RCC 7860 (cell line): ENCODE measurements at regions not wholly inside any gene's neighbourhood (a gene's known extent, or its start where the extent isn't known, plus 50 kb on each side); places are given as distances from the start of the nearest gene placed in this dataset.
"Not testable (repeated sequence)": the region's sequence is repeated elsewhere in the genome, so short reads cannot be mapped to it uniquely, and the experiment has no call there.

Experiments used
- DNase-seq: peaks from one replicate; pipeline ENCODE4 v3.0.0-alpha.2; 2015; ENCODE audit warnings: low spot score
- FAIRE-seq: peaks from 2 replicates; lab custom pipeline; 2012; peaks lifted over from hg19 to GRCh38; lab: Jason Lieb, UNC

GRCh38 chr21:14757533-14758327, 211.6 kb upstream of the SAMSN1 start:
- DNase-seq (no peak), FAIRE-seq (no peak)

- FAIRE-seq = no peak
These were observed 209.0 kb upstream of the SAMSN1 start for GRCh38 chr21:14755086-14755485.

GRCh38 chr21:14754682-14755081, 208.6 kb upstream of the SAMSN1 start:
- DNase-seq = no peak
- no peak for FAIRE-seq

More at GRCh38 chr21:14755086-14755485, 209.0 kb upstream of the SAMSN1 start:
- DNase-seq = no peak

- no peak for DNase-seq
- no peak for FAIRE-seq
These were observed 208.1 kb upstream of the SAMSN1 start for GRCh38 chr21:14754259-14754604.

GRCh38 chr21:14753466-14754258, 207.5 kb upstream of the SAMSN1 start:
- DNase-seq (no peak), FAIRE-seq (no peak)

- FAIRE-seq (no peak), DNase-seq (no peak)
These were observed 207.0 kb upstream of the SAMSN1 start for GRCh38 chr21:14753069-14753465.

- FAIRE-seq = no peak
- no peak for DNase-seq
These were observed 206.3 kb upstream of the SAMSN1 start for GRCh38 chr21:14752345-14752909.

- DNase-seq (no peak), FAIRE-seq (no peak)
These were observed 205.7 kb upstream of the SAMSN1 start for GRCh38 chr21:14751602-14752344.

GRCh38 chr21:14751011-14751410, 204.9 kb upstream of the SAMSN1 start:
- DNase-seq (no peak), FAIRE-seq (no peak)

GRCh38 chr21:14750041-14750440, 203.9 kb upstream of the SAMSN1 start:
- DNase-seq = no peak
- FAIRE-seq = no peak

GRCh38 chr21:14748662-14749061, 202.5 kb upstream of the SAMSN1 start:
- DNase-seq (no peak), FAIRE-seq (no peak)

GRCh38 chr21:14744368-14744767, 198.3 kb upstream of the SAMSN1 start:
- no peak for FAIRE-seq
- DNase-seq = no peak

GRCh38 chr21:14742119-14742518, 196.0 kb upstream of the SAMSN1 start:
- no peak for DNase-seq
- no peak for FAIRE-seq

- DNase-seq (no peak), FAIRE-seq (no peak)
These were observed 195.1 kb upstream of the SAMSN1 start for GRCh38 chr21:14741256-14741655.

GRCh38 chr21:14740692-14741091, 194.6 kb upstream of the SAMSN1 start:
- DNase-seq (no peak), FAIRE-seq (no peak)

- DNase-seq (no peak), FAIRE-seq (no peak)
These were observed 194.0 kb upstream of the SAMSN1 start for GRCh38 chr21:14740116-14740515.

- DNase-seq (no peak), FAIRE-seq (no peak)
These were observed 193.5 kb upstream of the SAMSN1 start for GRCh38 chr21:14739590-14739989.

- not testable (repeated sequence) for FAIRE-seq, DNase-seq
These were observed 192.5 kb upstream of the SAMSN1 start for GRCh38 chr21:14738576-14738975.

GRCh38 chr21:14737922-14738321, 191.8 kb upstream of the SAMSN1 start:
- DNase-seq = peak; percentile 26
- FAIRE-seq = peak; percentile 71

GRCh38 chr21:14737284-14737691, 191.2 kb upstream of the SAMSN1 start:
- FAIRE-seq (no peak), DNase-seq (no peak)

GRCh38 chr21:14736672-14737071, 190.6 kb upstream of the SAMSN1 start:
- FAIRE-seq (no peak), DNase-seq (no peak)
